ENCODE measurements at regions not wholly inside any gene's neighbourhood (a gene's known extent, or its start where the extent isn't known, plus 50 kb on each side); places are given as distances from the start of the nearest gene placed in this dataset.

- no CpG with 5 or more reads among the region's 4 CpGs for WGBS, 2 donors (ENCODE audit: extremely low coverage in 2 of 2, insufficient read length in 2 of 2, insufficient replicate concordance in 1 of 2)
- no peak for DNase-seq (ENCODE audit: low spot score)
- Histone ChIP-seq H3K9ac (ENCODE audit: low read depth, low read length, poor library complexity) (no peak overlapping the region), H2BK12ac (ENCODE audit: low read length) (no peak overlapping the region), H2BK120ac (ENCODE audit: low read depth, low read length) (no peak overlapping the region), H2AK5ac (ENCODE audit: low read depth, low read length) (no peak overlapping the region), H3K27me3 (ENCODE audit: control insufficient read depth in 3 of 3, insufficient read depth in 3 of 3, low read depth in 1 of 3, low read length in 3 of 3) (no peaks in the 10 kb centered on the region), H3K4me3 (ENCODE audit: low read length in 2 of 2) (no peak overlapping the region), H2AFZ (ENCODE audit: low read length) (no peak overlapping the region), H2BK5ac (ENCODE audit: low read length) (no peak overlapping the region), H3K18ac (ENCODE audit: low read length) (no peak overlapping the region), H3K27ac (replicated peaks; ENCODE audit: low read length) (no peak overlapping the region), H3K36me3 (replicated peaks in 1 of 2; ENCODE audit: control insufficient read depth in 2 of 2, insufficient read depth in 2 of 2, low read length in 2 of 2) (no peaks in the 10 kb centered on the region), H3K4me2 (ENCODE audit: insufficient read depth, low read length, poor library complexity, severe bottlenecking) (no peak overlapping the region), H3K4ac (ENCODE audit: low read length) (no peak overlapping the region), H3K79me1 (ENCODE audit: low read depth, low read length) (no peaks in the 10 kb centered on the region), H4K91ac (ENCODE audit: low read depth, low read length, poor library complexity) (no peak overlapping the region), H3K23ac (ENCODE audit: low read depth, low read length, poor library complexity) (no peak overlapping the region), H2BK15ac (ENCODE audit: low read length) (no peak overlapping the region), H3K4me1 (ENCODE audit: control insufficient read depth in 2 of 2, insufficient read depth in 1 of 2, low read depth in 1 of 2, low read length in 2 of 2) (peaks cover 0 to 6% of the 10 kb centered on the region in 2 donors), H3K9me3 (replicated peaks in 1 of 2; ENCODE audit: control insufficient read depth in 2 of 2, insufficient read depth in 1 of 2, low read depth in 1 of 2, low read length in 2 of 2) (no peaks in the 10 kb centered on the region), H3K14ac (ENCODE audit: low read length) (no peak overlapping the region), H4K8ac (ENCODE audit: low read depth, low read length) (no peak overlapping the region)
Observed at GRCh38 chr20:60587986-60588385, 629.8 kb downstream of the CDH26 start.

GRCh38 chr20:60589623-60590022 is 631.4 kb downstream of the CDH26 start:
- H2AFZ ChIP-seq (ENCODE audit: low read length): no peak overlapping the region
- H2BK120ac ChIP-seq (ENCODE audit: low read depth, low read length): no peak overlapping the region
- no peak overlapping the region for H3K23ac ChIP-seq (ENCODE audit: low read depth, low read length, poor library complexity)
- H3K9ac ChIP-seq (ENCODE audit: low read depth, low read length, poor library complexity): no peak overlapping the region
- no peak overlapping the region for H3K18ac ChIP-seq (ENCODE audit: low read length)
- H3K27me3 ChIP-seq (ENCODE audit: control insufficient read depth in 3 of 3, insufficient read depth in 3 of 3, low read depth in 1 of 3, low read length in 3 of 3): no peaks in the 10 kb centered on the region
- no peaks in the 10 kb centered on the region for H3K79me1 ChIP-seq (ENCODE audit: low read depth, low read length)
- H3K4me3 ChIP-seq (ENCODE audit: low read length in 2 of 2): no peak overlapping the region
- H3K4me2 ChIP-seq (ENCODE audit: insufficient read depth, low read length, poor library complexity, severe bottlenecking): no peak overlapping the region
- no peaks in the 10 kb centered on the region for H3K9me3 ChIP-seq (replicated peaks in 1 of 2; ENCODE audit: control insufficient read depth in 2 of 2, insufficient read depth in 1 of 2, low read depth in 1 of 2, low read length in 2 of 2)
- peaks cover 0 to 1% of the 10 kb centered on the region in 2 donors for H3K4me1 ChIP-seq (ENCODE audit: control insufficient read depth in 2 of 2, insufficient read depth in 1 of 2, low read depth in 1 of 2, low read length in 2 of 2)
- peak; percentile 63 for DNase-seq (ENCODE audit: low spot score)
- H4K91ac ChIP-seq (ENCODE audit: low read depth, low read length, poor library complexity): no peak overlapping the region
- no peak overlapping the region for H4K8ac ChIP-seq (ENCODE audit: low read depth, low read length)
- H2AK5ac ChIP-seq (ENCODE audit: low read depth, low read length): no peak overlapping the region
- no peak overlapping the region for H2BK5ac ChIP-seq (ENCODE audit: low read length)
- no peak overlapping the region for H2BK12ac ChIP-seq (ENCODE audit: low read length)
- H3K27ac ChIP-seq (replicated peaks; ENCODE audit: low read length): no peak overlapping the region
- no CpG with 5 or more reads among the region's 3 CpGs for WGBS, 2 donors (ENCODE audit: extremely low coverage in 2 of 2, insufficient read length in 2 of 2, insufficient replicate concordance in 1 of 2)
- H3K14ac ChIP-seq (ENCODE audit: low read length): no peak overlapping the region
- no peak overlapping the region for H3K4ac ChIP-seq (ENCODE audit: low read length)
- no peak overlapping the region for H2BK15ac ChIP-seq (ENCODE audit: low read length)
- no peaks in the 10 kb centered on the region for H3K36me3 ChIP-seq (replicated peaks in 1 of 2; ENCODE audit: control insufficient read depth in 2 of 2, insufficient read depth in 2 of 2, low read length in 2 of 2)

- no peaks in the 10 kb centered on the region for H3K36me3 ChIP-seq (replicated peaks in 1 of 2; ENCODE audit: control insufficient read depth in 2 of 2, insufficient read depth in 2 of 2, low read length in 2 of 2)
- WGBS, 2 donors (ENCODE audit: extremely low coverage in 2 of 2, insufficient read length in 2 of 2, insufficient replicate concordance in 1 of 2): no CpG with 5 or more reads among the region's 6 CpGs
- no peak overlapping the region for H3K23ac ChIP-seq (ENCODE audit: low read depth, low read length, poor library complexity)
- peak overlapping the region in 1 of 2 donors; percentile 41 for H3K4me3 ChIP-seq (ENCODE audit: low read length in 2 of 2)
- H4K91ac ChIP-seq (ENCODE audit: low read depth, low read length, poor library complexity): no peak overlapping the region
- no peak overlapping the region for H3K4ac ChIP-seq (ENCODE audit: low read length)
- no peak overlapping the region for H2BK120ac ChIP-seq (ENCODE audit: low read depth, low read length)
- peaks cover 0 to 1% of the 10 kb centered on the region in 2 donors for H3K4me1 ChIP-seq (ENCODE audit: control insufficient read depth in 2 of 2, insufficient read depth in 1 of 2, low read depth in 1 of 2, low read length in 2 of 2)
- H3K18ac ChIP-seq (ENCODE audit: low read length): no peak overlapping the region
- H4K8ac ChIP-seq (ENCODE audit: low read depth, low read length): no peak overlapping the region
- H3K4me2 ChIP-seq (ENCODE audit: insufficient read depth, low read length, poor library complexity, severe bottlenecking): no peak overlapping the region
- no peak overlapping the region for H3K27ac ChIP-seq (replicated peaks; ENCODE audit: low read length)
- no peak overlapping the region for H2BK12ac ChIP-seq (ENCODE audit: low read length)
- H3K27me3 ChIP-seq (ENCODE audit: control insufficient read depth in 3 of 3, insufficient read depth in 3 of 3, low read depth in 1 of 3, low read length in 3 of 3): no peaks in the 10 kb centered on the region
- no peak for DNase-seq (ENCODE audit: low spot score)
- H2BK5ac ChIP-seq (ENCODE audit: low read length): no peak overlapping the region
- H3K14ac ChIP-seq (ENCODE audit: low read length): no peak overlapping the region
- H2AFZ ChIP-seq (ENCODE audit: low read length): no peak overlapping the region
- H2AK5ac ChIP-seq (ENCODE audit: low read depth, low read length): no peak overlapping the region
- H3K79me1 ChIP-seq (ENCODE audit: low read depth, low read length): no peaks in the 10 kb centered on the region
- H2BK15ac ChIP-seq (ENCODE audit: low read length): no peak overlapping the region
- H3K9me3 ChIP-seq (replicated peaks in 1 of 2; ENCODE audit: control insufficient read depth in 2 of 2, insufficient read depth in 1 of 2, low read depth in 1 of 2, low read length in 2 of 2): no peaks in the 10 kb centered on the region
- no peak overlapping the region for H3K9ac ChIP-seq (ENCODE audit: low read depth, low read length, poor library complexity)
Observed at GRCh38 chr20:60591172-60591799, 633.1 kb downstream of the CDH26 start.

GRCh38 chr20:60598528-60598927 is 640.3 kb downstream of the CDH26 start:
- H2BK120ac ChIP-seq (ENCODE audit: low read depth, low read length): no peak overlapping the region
- H3K27ac ChIP-seq (replicated peaks; ENCODE audit: low read length): no peak overlapping the region
- no peak overlapping the region for H3K4me3 ChIP-seq (ENCODE audit: low read length in 2 of 2)
- H3K79me1 ChIP-seq (ENCODE audit: low read depth, low read length): no peaks in the 10 kb centered on the region
- H3K14ac ChIP-seq (ENCODE audit: low read length): peak overlapping the region; percentile 57
- H3K27me3 ChIP-seq (ENCODE audit: control insufficient read depth in 3 of 3, insufficient read depth in 3 of 3, low read depth in 1 of 3, low read length in 3 of 3): no peaks in the 10 kb centered on the region
- no peak overlapping the region for H2AFZ ChIP-seq (ENCODE audit: low read length)
- no peak overlapping the region for H3K4me2 ChIP-seq (ENCODE audit: insufficient read depth, low read length, poor library complexity, severe bottlenecking)
- H3K4me1 ChIP-seq (ENCODE audit: control insufficient read depth in 2 of 2, insufficient read depth in 1 of 2, low read depth in 1 of 2, low read length in 2 of 2): no peaks in the 10 kb centered on the region
- no peak overlapping the region for H3K9ac ChIP-seq (ENCODE audit: low read depth, low read length, poor library complexity)
- H4K8ac ChIP-seq (ENCODE audit: low read depth, low read length): no peak overlapping the region
- H2AK5ac ChIP-seq (ENCODE audit: low read depth, low read length): no peak overlapping the region
- no peak overlapping the region for H3K4ac ChIP-seq (ENCODE audit: low read length)
- no CpG with 5 or more reads among the region's 14 CpGs for WGBS, 2 donors (ENCODE audit: extremely low coverage in 2 of 2, insufficient read length in 2 of 2, insufficient replicate concordance in 1 of 2)
- H4K91ac ChIP-seq (ENCODE audit: low read depth, low read length, poor library complexity): no peak overlapping the region
- no peak overlapping the region for H2BK15ac ChIP-seq (ENCODE audit: low read length)
- H3K36me3 ChIP-seq (replicated peaks in 1 of 2; ENCODE audit: control insufficient read depth in 2 of 2, insufficient read depth in 2 of 2, low read length in 2 of 2): no peaks in the 10 kb centered on the region
- no peak for DNase-seq (ENCODE audit: low spot score)
- no peaks in the 10 kb centered on the region for H3K9me3 ChIP-seq (replicated peaks in 1 of 2; ENCODE audit: control insufficient read depth in 2 of 2, insufficient read depth in 1 of 2, low read depth in 1 of 2, low read length in 2 of 2)
- no peak overlapping the region for H2BK12ac ChIP-seq (ENCODE audit: low read length)
- no peak overlapping the region for H2BK5ac ChIP-seq (ENCODE audit: low read length)
- H3K18ac ChIP-seq (ENCODE audit: low read length): no peak overlapping the region
- no peak overlapping the region for H3K23ac ChIP-seq (ENCODE audit: low read depth, low read length, poor library complexity)

Data from neuronal stem cell (in vitro differentiated cells).